ENCODE measurements at regions not wholly inside any gene's neighbourhood (a gene's known extent, or its start where the extent isn't known, plus 50 kb on each side); places are given as distances from the start of the nearest gene placed in this dataset.

- Histone ChIP-seq H3K9me3 (ENCODE audit: control insufficient read depth in 1 of 2, low read length in 2 of 2) (no peaks in the 10 kb centered on the region), H3K27me3 (ENCODE audit: insufficient read depth, low read length) (no peaks in the 10 kb centered on the region), H3K27ac (ENCODE audit: low read depth, low read length) (no peak overlapping the region), H3K4me1 (ENCODE audit: insufficient read depth, low read length) (no peaks in the 10 kb centered on the region), H3K36me3 (ENCODE audit: insufficient read depth, low read length) (no peaks in the 10 kb centered on the region), H3K4me3 (ENCODE audit: low read length in 2 of 2) (no peak overlapping the region)
- no peak overlapping the region for H3K4me3 Mint-ChIP-seq
- peaks cover 0 to 3% (median 0%) of the 10 kb centered on the region in 8 donors for H3K9me3 Mint-ChIP-seq
- DNase-seq, result no peak
- H3K27me3 Mint-ChIP-seq, result peaks cover 15 to 35% of the 10 kb centered on the region in 2 donors
- no peaks in the 10 kb centered on the region for H3K4me1 Mint-ChIP-seq
- POLR2A ChIA-PET (ENCODE audit: partially characterized antibody), result no interaction called here
- CTCF ChIA-PET (ENCODE audit: partially characterized antibody), result no interaction called here
- H3K27ac Mint-ChIP-seq, result no peak overlapping the region
- H3K36me3 Mint-ChIP-seq, result no peaks in the 10 kb centered on the region
- intact Hi-C loops (cut with micrococcal nuclease), result no loop called here
Observed at GRCh38 chr10:2938869-2939268, 128.5 kb upstream of the PFKP start.

- CTCF ChIA-PET (ENCODE audit: partially characterized antibody), result no interaction called here
- intact Hi-C loops (cut with micrococcal nuclease), result no loop called here
Observed at GRCh38 chr10:2936816-2937215, 130.5 kb upstream of the PFKP start.

GRCh38 chr10:2935647-2936386 is 131.5 kb upstream of the PFKP start:
- Histone ChIP-seq H3K4me3 (ENCODE audit: low read length in 2 of 2) (no peak overlapping the region), H3K27ac (ENCODE audit: low read depth, low read length) (no peak overlapping the region), H3K9me3 (ENCODE audit: control insufficient read depth in 1 of 2, low read length in 2 of 2) (no peaks in the 10 kb centered on the region), H3K36me3 (ENCODE audit: insufficient read depth, low read length) (no peaks in the 10 kb centered on the region), H3K4me1 (ENCODE audit: insufficient read depth, low read length) (no peaks in the 10 kb centered on the region), H3K27me3 (ENCODE audit: insufficient read depth, low read length) (no peaks in the 10 kb centered on the region)
- intact Hi-C loops (cut with micrococcal nuclease), result no loop called here
- no peak overlapping the region for H3K4me3 Mint-ChIP-seq
- CTCF ChIA-PET (ENCODE audit: partially characterized antibody), result no interaction called here
- H3K9me3 Mint-ChIP-seq, result no peaks in the 10 kb centered on the region
- DNase-seq, result no peak
- POLR2A ChIA-PET (ENCODE audit: partially characterized antibody), result no interaction called here
- no peaks in the 10 kb centered on the region for H3K36me3 Mint-ChIP-seq
- no peaks in the 10 kb centered on the region for H3K4me1 Mint-ChIP-seq
- peaks cover 9 to 29% of the 10 kb centered on the region in 2 donors for H3K27me3 Mint-ChIP-seq
- H3K27ac Mint-ChIP-seq, result no peak overlapping the region

More at GRCh38 chr10:2936816-2937215, 130.5 kb upstream of the PFKP start:
- no peaks in the 10 kb centered on the region for H3K4me1 ChIP-seq (ENCODE audit: insufficient read depth, low read length)
- Mint-ChIP-seq H3K4me3 (no peak overlapping the region), H3K27me3 (peaks cover 12 to 34% of the 10 kb centered on the region in 2 donors), H3K36me3 (no peaks in the 10 kb centered on the region), H3K9me3 (peaks cover 0 to 3% (median 0%) of the 10 kb centered on the region in 8 donors), H3K27ac (no peak overlapping the region), H3K4me1 (no peaks in the 10 kb centered on the region)
- no peaks in the 10 kb centered on the region for H3K36me3 ChIP-seq (ENCODE audit: insufficient read depth, low read length)
- no peaks in the 10 kb centered on the region for H3K27me3 ChIP-seq (ENCODE audit: insufficient read depth, low read length)
- POLR2A ChIA-PET (ENCODE audit: partially characterized antibody), result no interaction called here
- no peak overlapping the region for H3K4me3 ChIP-seq (ENCODE audit: low read length in 2 of 2)
- H3K9me3 ChIP-seq (ENCODE audit: control insufficient read depth in 1 of 2, low read length in 2 of 2), result no peaks in the 10 kb centered on the region
- H3K27ac ChIP-seq (ENCODE audit: low read depth, low read length), result no peak overlapping the region
- DNase-seq, result no peak

DNA sequence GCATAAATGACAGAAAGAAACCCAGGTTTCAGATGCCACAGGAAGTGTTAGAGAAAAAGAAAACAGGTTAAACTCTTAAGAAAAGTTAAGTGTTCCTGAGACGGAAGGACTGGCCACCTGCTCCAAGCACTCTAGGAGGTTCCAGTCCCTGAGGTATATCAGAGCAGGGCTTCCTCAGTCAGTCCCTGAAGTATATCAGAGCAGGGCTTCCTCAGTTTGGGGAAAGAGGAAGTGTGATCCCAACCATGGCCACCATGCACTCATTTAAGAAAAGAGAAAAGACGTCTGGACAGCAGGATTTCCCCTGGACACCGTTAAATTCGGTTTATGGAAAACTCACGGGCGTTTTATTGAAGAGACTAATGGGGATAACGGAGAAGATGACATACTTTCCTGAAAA is 133.4 kb upstream of the PFKP start:
- Histone ChIP-seq H3K4me3 (ENCODE audit: low read length in 2 of 2) (no peak overlapping the region), H3K27me3 (ENCODE audit: insufficient read depth, low read length) (no peaks in the 10 kb centered on the region), H3K9me3 (ENCODE audit: control insufficient read depth in 1 of 2, low read length in 2 of 2) (no peaks in the 10 kb centered on the region), H3K4me1 (ENCODE audit: insufficient read depth, low read length) (no peaks in the 10 kb centered on the region), H3K27ac (ENCODE audit: low read depth, low read length) (no peak overlapping the region), H3K36me3 (ENCODE audit: insufficient read depth, low read length) (no peaks in the 10 kb centered on the region)
- H3K4me3 Mint-ChIP-seq, result no peak overlapping the region
- H3K27ac Mint-ChIP-seq, result no peak overlapping the region
- H3K4me1 Mint-ChIP-seq, result no peaks in the 10 kb centered on the region
- ChIA-PET CTCF (ENCODE audit: partially characterized antibody) (no interaction called here), POLR2A (ENCODE audit: partially characterized antibody) (no interaction called here)
- no peak for DNase-seq
- no peaks in the 10 kb centered on the region for H3K36me3 Mint-ChIP-seq
- intact Hi-C loops (cut with micrococcal nuclease), result no loop called here
- peaks cover 8 to 22% of the 10 kb centered on the region in 2 donors for H3K27me3 Mint-ChIP-seq
- H3K9me3 Mint-ChIP-seq, result no peaks in the 10 kb centered on the region

DNA sequence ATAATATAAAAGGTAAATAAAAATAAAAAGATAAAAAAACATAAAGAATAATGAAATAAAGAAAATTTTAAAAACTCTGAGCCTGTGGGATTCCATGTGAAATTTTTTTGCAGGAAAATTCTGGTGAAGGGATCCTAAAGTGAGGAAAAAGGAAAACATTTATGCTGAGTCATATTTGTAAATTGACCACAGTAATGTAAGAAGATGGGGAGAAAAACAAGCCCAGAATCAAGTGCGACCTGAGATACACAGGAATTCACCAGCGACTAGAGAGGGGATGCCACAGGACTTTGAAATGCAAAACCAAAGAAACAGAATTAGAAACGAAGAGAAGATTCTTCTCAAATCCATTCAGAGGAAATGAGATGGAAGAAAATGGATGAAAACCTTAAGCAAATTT is 133.8 kb upstream of the PFKP start:
- ChIA-PET POLR2A (ENCODE audit: partially characterized antibody) (no interaction called here), CTCF (ENCODE audit: partially characterized antibody) (no interaction called here)
- Histone ChIP-seq H3K4me3 (ENCODE audit: low read length in 2 of 2) (no peak overlapping the region), H3K36me3 (ENCODE audit: insufficient read depth, low read length) (no peaks in the 10 kb centered on the region), H3K27me3 (ENCODE audit: insufficient read depth, low read length) (no peaks in the 10 kb centered on the region), H3K27ac (ENCODE audit: low read depth, low read length) (no peak overlapping the region), H3K9me3 (ENCODE audit: control insufficient read depth in 1 of 2, low read length in 2 of 2) (no peaks in the 10 kb centered on the region), H3K4me1 (ENCODE audit: insufficient read depth, low read length) (no peaks in the 10 kb centered on the region)
- Mint-ChIP-seq H3K4me1 (no peaks in the 10 kb centered on the region), H3K4me3 (no peak overlapping the region), H3K27me3 (peaks cover 7 to 18% of the 10 kb centered on the region in 2 donors), H3K27ac (no peak overlapping the region), H3K9me3 (no peaks in the 10 kb centered on the region), H3K36me3 (no peaks in the 10 kb centered on the region)
- no peak for DNase-seq
- intact Hi-C loops (cut with micrococcal nuclease), result no loop called here

DNA sequence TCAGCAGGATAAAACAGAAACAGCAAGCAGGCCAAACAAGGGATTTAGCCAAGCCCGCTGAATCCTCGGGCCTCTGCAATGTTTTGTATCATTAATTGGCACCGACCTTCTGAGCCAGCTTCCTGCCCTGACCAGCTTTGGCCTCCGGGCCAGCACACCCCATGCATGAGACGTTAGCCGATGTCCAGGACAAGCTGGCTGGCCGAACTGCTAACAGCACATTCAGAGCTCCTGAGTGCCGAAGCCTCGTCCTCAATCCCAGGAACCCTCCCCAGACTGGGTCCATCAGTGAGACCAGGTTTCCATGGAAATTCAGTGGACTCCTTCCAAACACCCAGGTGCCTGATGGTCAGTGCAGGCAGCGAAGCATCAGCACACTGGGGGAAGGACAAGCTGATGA is 134.3 kb upstream of the PFKP start:
- peaks cover 7 to 18% of the 10 kb centered on the region in 2 donors for H3K27me3 Mint-ChIP-seq
- CTCF ChIA-PET (ENCODE audit: partially characterized antibody), result no interaction called here

DNA sequence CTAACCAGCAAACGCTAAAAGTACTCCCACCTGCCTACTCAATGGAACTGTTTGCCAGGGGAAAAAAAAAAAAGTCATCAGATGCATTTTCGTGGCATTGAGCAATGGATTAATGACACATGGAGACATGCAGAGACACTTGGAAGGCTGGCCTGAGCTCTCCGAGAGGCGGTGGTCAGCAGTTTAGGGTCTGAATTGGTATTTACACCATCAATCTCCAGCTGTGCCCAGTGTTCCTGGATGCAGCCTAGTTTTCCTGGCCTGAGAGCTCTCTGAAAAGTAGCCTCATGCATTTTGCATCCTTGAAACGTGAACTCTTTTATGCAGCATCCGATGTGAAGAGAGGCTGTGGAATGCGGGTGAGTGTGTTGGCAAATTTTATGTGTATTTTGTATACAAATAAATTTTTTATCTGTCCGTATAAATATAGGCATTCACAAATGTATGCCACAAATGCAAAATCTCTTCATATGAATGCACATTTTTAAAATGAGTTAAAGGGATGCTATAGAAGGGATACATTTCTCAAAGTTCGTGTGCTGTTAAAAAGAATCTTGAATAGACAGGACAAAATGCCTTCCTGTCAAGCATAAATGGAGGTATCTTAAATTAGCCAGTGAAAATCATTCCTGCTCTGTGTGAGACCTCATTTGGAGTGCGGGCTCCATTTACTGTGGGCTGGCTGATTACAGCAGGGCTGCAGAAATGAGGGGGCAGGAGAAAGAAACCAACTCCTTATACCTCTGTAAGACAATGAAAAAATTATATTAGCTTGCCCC is 137.7 kb upstream of the PFKP start:
- POLR2A ChIA-PET (ENCODE audit: partially characterized antibody), result no interaction called here
- Mint-ChIP-seq H3K4me1 (peaks cover 0 to 8% (median 7%) of the 10 kb centered on the region in 4 donors), H3K27me3 (peaks cover 7 to 23% of the 10 kb centered on the region in 2 donors), H3K4me3 (no peak overlapping the region), H3K36me3 (no peaks in the 10 kb centered on the region), H3K27ac (no peak overlapping the region), H3K9me3 (no peaks in the 10 kb centered on the region)
- CTCF ChIA-PET (ENCODE audit: partially characterized antibody), result no interaction called here
- H3K4me3 ChIP-seq (ENCODE audit: low read length in 2 of 2), result no peak overlapping the region
- no peaks in the 10 kb centered on the region for H3K9me3 ChIP-seq (ENCODE audit: control insufficient read depth in 1 of 2, low read length in 2 of 2)
- no peak overlapping the region for H3K27ac ChIP-seq (ENCODE audit: low read depth, low read length)
- intact Hi-C loops (cut with micrococcal nuclease), result no loop called here
- no peak for DNase-seq
- H3K36me3 ChIP-seq (ENCODE audit: insufficient read depth, low read length), result no peaks in the 10 kb centered on the region
- no peaks in the 10 kb centered on the region for H3K4me1 ChIP-seq (ENCODE audit: insufficient read depth, low read length)
- H3K27me3 ChIP-seq (ENCODE audit: insufficient read depth, low read length), result no peaks in the 10 kb centered on the region

More for the DNA sequence above, 134.3 kb upstream of the PFKP start:
- intact Hi-C loops (cut with micrococcal nuclease), result no loop called here
- Mint-ChIP-seq H3K4me3 (no peak overlapping the region), H3K9me3 (no peaks in the 10 kb centered on the region), H3K36me3 (no peaks in the 10 kb centered on the region), H3K27ac (no peak overlapping the region), H3K4me1 (peaks cover 0 to 4% (median 2%) of the 10 kb centered on the region in 4 donors)
- Histone ChIP-seq H3K27ac (ENCODE audit: low read depth, low read length) (no peak overlapping the region), H3K4me1 (ENCODE audit: insufficient read depth, low read length) (no peaks in the 10 kb centered on the region), H3K9me3 (ENCODE audit: control insufficient read depth in 1 of 2, low read length in 2 of 2) (no peaks in the 10 kb centered on the region), H3K4me3 (ENCODE audit: low read length in 2 of 2) (no peak overlapping the region), H3K36me3 (ENCODE audit: insufficient read depth, low read length) (no peaks in the 10 kb centered on the region), H3K27me3 (ENCODE audit: insufficient read depth, low read length) (no peaks in the 10 kb centered on the region)
- POLR2A ChIA-PET (ENCODE audit: partially characterized antibody), result no interaction called here
- no peak for DNase-seq
